ENCODE measurements at regions not wholly inside any gene's neighbourhood (a gene's known extent, or its start where the extent isn't known, plus 50 kb on each side); places are given as distances from the start of the nearest gene placed in this dataset.

DNA sequence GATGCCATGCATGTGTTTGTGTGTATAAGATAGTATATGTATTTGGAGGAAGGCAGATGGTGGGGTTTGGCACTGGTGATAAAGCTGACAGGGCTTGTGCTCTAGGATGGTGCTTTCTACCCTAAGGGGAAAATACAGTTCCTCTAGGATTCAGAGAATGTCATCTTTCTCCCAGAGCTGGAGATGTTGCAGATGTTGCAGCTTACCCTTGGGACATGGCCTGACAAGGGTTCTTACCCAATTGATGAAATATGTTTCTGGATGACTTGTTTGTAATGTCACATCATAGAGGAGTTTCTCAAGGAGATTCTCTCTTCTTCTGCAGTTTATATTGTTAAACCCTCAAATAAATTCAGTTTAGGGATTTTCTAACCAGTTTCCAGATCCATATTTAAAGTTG is 52.5 kb upstream of the PITX2 start:
- ATAC-seq (no peak), DNase-seq (no peak)
- CTCF ChIA-PET = no interaction called here
- H3K27me3 Mint-ChIP-seq = no peaks in the 10 kb centered on the region
- H3K27ac Mint-ChIP-seq = no peak overlapping the region
- H3K9me3 Mint-ChIP-seq (ENCODE audit: low read depth) = no peaks in the 10 kb centered on the region
- H3K36me3 Mint-ChIP-seq = no peaks in the 10 kb centered on the region
- H3K4me3 Mint-ChIP-seq = no peak overlapping the region
- H3K4me1 Mint-ChIP-seq = no peaks in the 10 kb centered on the region

- CTCF ChIA-PET = no interaction called here
- Mint-ChIP-seq H3K36me3 (no peaks in the 10 kb centered on the region), H3K27me3 (no peaks in the 10 kb centered on the region), H3K4me1 (no peaks in the 10 kb centered on the region), H3K27ac (no peak overlapping the region), H3K4me3 (no peak overlapping the region), H3K9me3 (ENCODE audit: low read depth) (no peaks in the 10 kb centered on the region)
- DNase-seq = no peak
- ATAC-seq = no peak
These were observed 53.4 kb upstream of the PITX2 start for GRCh38 chr4:110676241-110676640.

GRCh38 chr4:110678517-110679227 is 55.8 kb upstream of the PITX2 start:
- no peaks in the 10 kb centered on the region for H3K4me1 Mint-ChIP-seq
- no peak overlapping the region for H3K4me3 Mint-ChIP-seq
- no peak overlapping the region for H3K27ac Mint-ChIP-seq
- CTCF ChIA-PET = no interaction called here
- H3K27me3 Mint-ChIP-seq = no peaks in the 10 kb centered on the region
- DNase-seq (no peak), ATAC-seq (no peak)
- H3K9me3 Mint-ChIP-seq (ENCODE audit: low read depth) = no peaks in the 10 kb centered on the region
- no peaks in the 10 kb centered on the region for H3K36me3 Mint-ChIP-seq

- ATAC-seq = no peak
- Mint-ChIP-seq H3K27me3 (no peaks in the 10 kb centered on the region), H3K27ac (no peak overlapping the region), H3K4me1 (no peaks in the 10 kb centered on the region), H3K4me3 (no peak overlapping the region), H3K36me3 (no peaks in the 10 kb centered on the region), H3K9me3 (ENCODE audit: low read depth) (no peaks in the 10 kb centered on the region)
- DNase-seq = no peak
- CTCF ChIA-PET = interaction anchor here (1.0 kb wide), 1 partner anchor 627 kb away, joined by 3 read pairs; no protein-coding TSS in a partner anchor
These were observed 57.4 kb upstream of the PITX2 start for GRCh38 chr4:110680265-110680664.

GRCh38 chr4:110681381-110681780 is 58.5 kb upstream of the PITX2 start:
- Mint-ChIP-seq H3K36me3 (no peaks in the 10 kb centered on the region), H3K4me3 (no peak overlapping the region), H3K4me1 (no peaks in the 10 kb centered on the region), H3K27me3 (no peaks in the 10 kb centered on the region), H3K27ac (no peak overlapping the region), H3K9me3 (ENCODE audit: low read depth) (no peaks in the 10 kb centered on the region)
- DNase-seq = no peak
- ATAC-seq = no peak
- CTCF ChIA-PET = interaction anchor here (1.0 kb wide), 1 partner anchor 626 kb away, joined by 3 read pairs; no protein-coding TSS in a partner anchor

DNA sequence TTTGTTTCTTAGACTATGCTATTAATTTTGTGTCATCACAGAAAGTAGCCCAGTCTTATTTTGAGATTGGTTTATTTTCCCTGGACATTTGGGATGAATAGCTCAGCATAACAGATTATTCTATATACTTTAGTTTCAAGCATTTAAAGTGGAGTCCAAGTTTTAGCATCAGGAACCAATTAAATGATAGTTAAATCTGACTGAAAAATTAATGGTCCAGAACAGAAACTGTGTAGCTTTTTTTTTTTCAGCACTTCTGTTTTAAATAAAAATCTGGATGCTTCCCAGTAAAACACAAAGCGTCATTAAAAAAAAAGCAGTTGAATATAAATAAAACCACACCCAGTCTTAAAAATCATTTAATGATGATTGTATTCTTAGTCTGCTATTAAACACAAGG is 59.4 kb upstream of the PITX2 start:
- Mint-ChIP-seq H3K27me3 (no peaks in the 10 kb centered on the region), H3K36me3 (no peaks in the 10 kb centered on the region), H3K4me3 (no peak overlapping the region), H3K4me1 (no peaks in the 10 kb centered on the region), H3K9me3 (ENCODE audit: low read depth) (no peaks in the 10 kb centered on the region), H3K27ac (no peak overlapping the region)
- no peak for DNase-seq
- CTCF ChIA-PET = no interaction called here
- no peak for ATAC-seq

DNA sequence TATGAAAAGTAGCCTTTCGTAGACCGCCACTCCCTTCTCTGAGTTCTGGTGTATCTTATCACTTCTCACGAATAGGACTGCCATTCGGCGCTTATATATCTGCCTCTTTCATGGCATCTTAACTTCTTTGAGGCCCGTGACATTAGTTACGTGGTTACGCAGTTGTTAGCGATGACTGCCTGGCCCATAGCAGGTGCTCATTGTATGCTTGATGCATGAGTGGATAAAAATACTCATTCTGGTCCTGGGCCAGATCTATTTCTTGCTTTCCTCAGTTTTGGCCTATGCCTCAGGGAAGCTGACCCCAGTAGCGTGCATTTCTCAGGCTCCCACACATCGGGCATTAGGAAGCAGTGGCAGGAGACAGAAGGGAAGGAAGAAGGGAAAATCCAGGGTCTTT is 60.7 kb upstream of the PITX2 start:
- Mint-ChIP-seq H3K36me3 (no peaks in the 10 kb centered on the region), H3K4me1 (no peaks in the 10 kb centered on the region), H3K27ac (no peak overlapping the region), H3K4me3 (no peak overlapping the region), H3K27me3 (no peaks in the 10 kb centered on the region), H3K9me3 (ENCODE audit: low read depth) (no peaks in the 10 kb centered on the region)
- DNase-seq (no peak), ATAC-seq (no peak)
- CTCF ChIA-PET = no interaction called here

GRCh38 chr4:110702326-110702725 is 79.4 kb upstream of the PITX2 start:
- CTCF ChIA-PET = no interaction called here
- H3K36me3 Mint-ChIP-seq = no peaks in the 10 kb centered on the region
- no peak for DNase-seq
- no peak overlapping the region for H3K4me3 Mint-ChIP-seq
- no peaks in the 10 kb centered on the region for H3K4me1 Mint-ChIP-seq
- H3K9me3 Mint-ChIP-seq (ENCODE audit: low read depth) = peaks cover 2% of the 10 kb centered on the region
- H3K27me3 Mint-ChIP-seq = no peaks in the 10 kb centered on the region
- ATAC-seq = no peak
- no peak overlapping the region for H3K27ac Mint-ChIP-seq

DNA sequence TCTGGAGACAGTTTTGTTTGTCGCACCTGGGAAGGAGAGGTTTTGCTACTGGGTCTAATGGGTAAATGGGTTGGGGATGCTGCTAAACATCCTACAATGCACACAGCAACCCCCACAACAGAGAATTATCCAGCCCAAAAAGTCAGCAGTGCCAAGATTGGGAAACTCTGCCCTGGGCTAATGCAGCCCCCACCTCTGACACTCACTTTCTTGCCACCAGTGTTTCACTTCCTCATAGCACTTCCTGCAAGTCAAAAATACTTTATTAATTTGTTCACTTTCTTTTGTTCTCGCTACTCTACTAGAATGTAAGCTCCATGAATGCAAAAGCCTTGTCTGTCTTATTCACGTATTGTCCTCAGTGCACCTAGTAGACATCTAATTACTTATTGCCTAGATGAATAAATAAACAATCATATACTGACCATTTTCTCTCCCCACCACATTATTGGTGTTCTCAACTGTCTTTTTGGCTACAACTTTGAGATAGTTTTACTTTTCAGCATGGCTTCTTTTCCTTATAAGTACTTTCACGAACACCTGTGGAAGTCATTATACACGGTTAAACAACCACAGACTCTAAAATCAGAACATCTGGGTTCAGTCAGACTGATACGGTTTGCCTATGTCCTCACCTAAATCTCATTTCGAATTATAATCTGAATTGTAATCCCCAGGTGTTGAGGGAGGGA is 82.0 kb upstream of the PITX2 start:
- CTCF ChIA-PET = no interaction called here
- ATAC-seq = no peak
- H3K4me1 Mint-ChIP-seq = no peaks in the 10 kb centered on the region
- no peak overlapping the region for H3K27ac Mint-ChIP-seq
- H3K4me3 Mint-ChIP-seq = no peak overlapping the region
- peaks cover 2% of the 10 kb centered on the region for H3K9me3 Mint-ChIP-seq (ENCODE audit: low read depth)
- no peaks in the 10 kb centered on the region for H3K36me3 Mint-ChIP-seq
- no peaks in the 10 kb centered on the region for H3K27me3 Mint-ChIP-seq
- no peak for DNase-seq

- Mint-ChIP-seq H3K36me3 (no peaks in the 10 kb centered on the region), H3K9me3 (ENCODE audit: low read depth) (peaks cover 2% of the 10 kb centered on the region), H3K4me3 (no peak overlapping the region), H3K4me1 (no peaks in the 10 kb centered on the region), H3K27me3 (no peaks in the 10 kb centered on the region), H3K27ac (no peak overlapping the region)
- CTCF ChIA-PET = no interaction called here
- ATAC-seq (no peak), DNase-seq (no peak)
These were observed 82.5 kb upstream of the PITX2 start for GRCh38 chr4:110705440-110705782.

DNA sequence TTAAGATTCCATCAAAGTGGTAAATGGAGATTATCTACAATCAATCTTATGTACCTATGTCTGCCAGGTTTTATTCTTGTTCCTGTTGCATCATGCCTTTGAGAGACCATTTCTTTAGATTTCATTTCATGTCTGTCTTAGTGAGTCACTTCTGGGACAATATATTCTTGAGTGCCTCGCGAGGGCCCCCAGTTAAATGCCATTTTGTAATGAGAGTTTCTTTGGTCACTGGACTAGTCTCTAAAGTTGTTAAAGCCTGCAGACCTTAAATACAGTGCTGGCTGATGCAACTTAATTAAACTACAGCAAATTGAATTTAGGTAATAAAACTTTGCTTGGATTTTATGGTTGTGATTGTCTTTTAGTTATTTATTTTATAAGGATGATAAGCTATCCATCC is 87.2 kb upstream of the PITX2 start:
- no peaks in the 10 kb centered on the region for H3K9me3 Mint-ChIP-seq (ENCODE audit: low read depth)
- ATAC-seq (no peak), DNase-seq (no peak)
- H3K36me3 Mint-ChIP-seq = no peaks in the 10 kb centered on the region
- no peak overlapping the region for H3K4me3 Mint-ChIP-seq
- CTCF ChIA-PET = no interaction called here
- H3K27me3 Mint-ChIP-seq = no peaks in the 10 kb centered on the region
- no peaks in the 10 kb centered on the region for H3K4me1 Mint-ChIP-seq
- H3K27ac Mint-ChIP-seq = no peak overlapping the region

DNA sequence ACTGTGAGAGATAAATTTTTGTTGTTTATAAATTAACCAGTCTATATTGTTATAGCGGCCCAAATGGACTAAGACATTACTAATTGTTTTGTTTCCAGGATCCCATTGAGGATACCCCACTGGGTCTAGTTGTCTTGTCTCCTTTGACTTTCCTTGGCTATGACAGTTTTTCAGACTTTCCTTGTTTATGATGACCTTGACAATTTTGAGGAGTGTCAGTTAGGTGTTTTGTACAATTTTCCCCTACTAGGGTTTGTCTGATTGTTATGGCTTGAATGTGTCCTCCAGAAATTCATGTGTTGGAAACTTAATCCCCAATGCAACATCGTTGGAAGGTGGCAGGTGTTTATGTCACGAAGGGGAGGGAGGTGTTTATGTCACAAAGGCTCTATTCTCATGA is 89.6 kb upstream of the PITX2 start:
- Mint-ChIP-seq H3K36me3 (no peaks in the 10 kb centered on the region), H3K27ac (no peak overlapping the region)
- no peak for DNase-seq

GRCh38 chr4:110730318-110730717 is 107.4 kb upstream of the PITX2 start:
- Mint-ChIP-seq H3K36me3 (no peaks in the 10 kb centered on the region), H3K9me3 (ENCODE audit: low read depth) (peaks cover 3% of the 10 kb centered on the region), H3K4me3 (no peak overlapping the region), H3K27ac (no peak overlapping the region), H3K27me3 (no peaks in the 10 kb centered on the region), H3K4me1 (no peaks in the 10 kb centered on the region)
- ATAC-seq = no peak
- no peak for DNase-seq
- CTCF ChIA-PET = no interaction called here

More for the DNA sequence above, 89.6 kb upstream of the PITX2 start:
- Mint-ChIP-seq H3K4me1 (no peaks in the 10 kb centered on the region), H3K27me3 (no peaks in the 10 kb centered on the region), H3K9me3 (ENCODE audit: low read depth) (no peaks in the 10 kb centered on the region), H3K4me3 (no peak overlapping the region)
- CTCF ChIA-PET = no interaction called here
- ATAC-seq = no peak

GRCh38 chr4:110733901-110734300 is 111.0 kb upstream of the PITX2 start:
- CTCF ChIA-PET = no interaction called here
- DNase-seq = no peak
- Mint-ChIP-seq H3K9me3 (ENCODE audit: low read depth) (peaks cover 3% of the 10 kb centered on the region), H3K4me3 (no peak overlapping the region), H3K27ac (no peak overlapping the region), H3K27me3 (no peaks in the 10 kb centered on the region), H3K36me3 (no peaks in the 10 kb centered on the region), H3K4me1 (no peaks in the 10 kb centered on the region)
- ATAC-seq = no peak

Data from activated CD8-positive, alpha-beta memory T cell treated with anti-CD3 and anti-CD28 coated beads, Interleukin-2, amount 10 ng/mL, durations not matched to agents 7 days and 5 days (primary cell).